ENCODE measurements at regions not wholly inside any gene's neighbourhood (a gene's known extent, or its start where the extent isn't known, plus 50 kb on each side); places are given as distances from the start of the nearest gene placed in this dataset.

- TF ChIP-seq MGA (IDR thresholded peaks at IDR 0.05), result peak; percentile 17; the same call in 1 of the 2 replicates
- no peak for TF ChIP-seq ZNF133 (CRISPR knock-in tag; IDR thresholded peaks at IDR 0.05)
- 0 out of 2 replicates have a peak, but pooled peaks have one; percentile 44 for TF ChIP-seq ZNF175 (CRISPR knock-in tag; IDR thresholded peaks at IDR 0.05; ENCODE audit: low read depth)
- no peak for TF ChIP-seq THRB (CRISPR knock-in tag; conservative IDR thresholded peaks at IDR 0.05)
- peak; percentile 24; the same call in 1 of the 2 replicates for TF ChIP-seq EP300 (IDR thresholded peaks at IDR 0.05; ENCODE audit: low read length)
- TF ChIP-seq GMEB1 (CRISPR knock-in tag; IDR thresholded peaks at IDR 0.05), result no peak
- no peak for TF ChIP-seq DACH1 (IDR thresholded peaks at IDR 0.05; ENCODE audit: partially characterized antibody)
- TF ChIP-seq TCF7L2 (IDR thresholded peaks at IDR 0.05; ENCODE audit: low read depth, low read length), result no peak
- TF ChIP-seq ATF1 (CRISPR knock-in tag; IDR thresholded peaks at IDR 0.05), result no peak
- TF ChIP-seq ATF1 (tag; IDR thresholded peaks at IDR 0.05), result peak; percentile 57; the same call in 1 of the 2 replicates
- peak; percentile 77 for TF ChIP-seq CBFA2T3 (IDR thresholded peaks at IDR 0.05)
- TF ChIP-seq SMARCA4 (IDR thresholded peaks at IDR 0.05), result peak; percentile 56; the same call in 1 of the 2 replicates
- TF ChIP-seq TBL1XR1 (IDR thresholded peaks at IDR 0.05; ENCODE audit: low read length in 2 of 2), result no peak
- no peak for TF ChIP-seq ZEB2 (IDR thresholded peaks at IDR 0.05)
- 0 out of 2 replicates have a peak, but pooled peaks have one; percentile 4 for TF ChIP-seq MAFG (tag; conservative IDR thresholded peaks at IDR 0.05)
- TF ChIP-seq MYC (IDR thresholded peaks at IDR 0.05; ENCODE audit: low read depth, low read length), result no peak
- no peak for TF ChIP-seq MYC (CRISPR knock-in tag; IDR thresholded peaks at IDR 0.05; ENCODE audit: borderline replicate concordance, low read depth)
Observed at GRCh38 chr3:5437296-5437782, 249.8 kb downstream of the EDEM1 start (continued).
